ENCODE measurements at regions not wholly inside any gene's neighbourhood (a gene's known extent, or its start where the extent isn't known, plus 50 kb on each side); places are given as distances from the start of the nearest gene placed in this dataset.

GRCh38 chr15:96807361-96807760, 476.9 kb downstream of the NR2F2 start:
- Histone ChIP-seq H3K9me3 (ENCODE audit: control insufficient read depth, insufficient read depth, low read length) (no peaks in the 10 kb centered on the region), H3K4me2 (ENCODE audit: low read length) (no peak overlapping the region), H3F3A (ENCODE audit: control insufficient read depth, insufficient read depth) (no peaks in the 10 kb centered on the region), H3K4me3 (ENCODE audit: low read length) (no peak overlapping the region), H3K27me3 (ENCODE audit: control insufficient read depth, low read length) (no peaks in the 10 kb centered on the region), H4K20me1 (ENCODE audit: control insufficient read depth, insufficient read depth, low read depth, low read length) (no peaks in the 10 kb centered on the region), H3K79me2 (ENCODE audit: control insufficient read depth, low read length) (no peaks in the 10 kb centered on the region), H3K36me3 (ENCODE audit: control insufficient read depth, low read length) (no peaks in the 10 kb centered on the region), H3K4me1 (ENCODE audit: control insufficient read depth, low read length) (no peaks in the 10 kb centered on the region), H3K27ac (ENCODE audit: low read depth, low read length) (no peak overlapping the region), H3K9me2 (replicated peaks; ENCODE audit: control insufficient read depth, low read length) (no peaks in the 10 kb centered on the region)
- TF ChIP-seq EZH2phosphoT487 (IDR thresholded peaks at IDR 0.05; ENCODE audit: borderline replicate concordance, low read length) (no peak), CTCF (IDR thresholded peaks at IDR 0.05; ENCODE audit: low read depth, low read length, poor library complexity, severe bottlenecking) (no peak)

- no peaks in the 10 kb centered on the region for H4K20me1 ChIP-seq (ENCODE audit: control insufficient read depth, insufficient read depth, low read depth, low read length)
- no peaks in the 10 kb centered on the region for H3K27me3 ChIP-seq (ENCODE audit: control insufficient read depth, low read length)
- H3K4me1 ChIP-seq (ENCODE audit: control insufficient read depth, low read length), result no peaks in the 10 kb centered on the region
- no peaks in the 10 kb centered on the region for H3K9me2 ChIP-seq (replicated peaks; ENCODE audit: control insufficient read depth, low read length)
- no peak overlapping the region for H3K4me3 ChIP-seq (ENCODE audit: low read length)
- no peaks in the 10 kb centered on the region for H3K79me2 ChIP-seq (ENCODE audit: control insufficient read depth, low read length)
- H3K36me3 ChIP-seq (ENCODE audit: control insufficient read depth, low read length), result no peaks in the 10 kb centered on the region
- no peak for TF ChIP-seq CTCF (IDR thresholded peaks at IDR 0.05; ENCODE audit: low read depth, low read length, poor library complexity, severe bottlenecking)
- no peak for TF ChIP-seq EZH2phosphoT487 (IDR thresholded peaks at IDR 0.05; ENCODE audit: borderline replicate concordance, low read length)
- H3K27ac ChIP-seq (ENCODE audit: low read depth, low read length), result no peak overlapping the region
- no peak overlapping the region for H3K4me2 ChIP-seq (ENCODE audit: low read length)
- no peaks in the 10 kb centered on the region for H3K9me3 ChIP-seq (ENCODE audit: control insufficient read depth, insufficient read depth, low read length)
- H3F3A ChIP-seq (ENCODE audit: control insufficient read depth, insufficient read depth), result no peaks in the 10 kb centered on the region
These were observed 487.4 kb downstream of the NR2F2 start for GRCh38 chr15:96817900-96818299.

- Histone ChIP-seq H3K4me1 (ENCODE audit: control insufficient read depth, low read length) (no peaks in the 10 kb centered on the region), H3K27ac (ENCODE audit: low read depth, low read length) (no peak overlapping the region), H3K4me3 (ENCODE audit: low read length) (no peak overlapping the region), H4K20me1 (ENCODE audit: control insufficient read depth, insufficient read depth, low read depth, low read length) (no peaks in the 10 kb centered on the region), H3K9me2 (replicated peaks; ENCODE audit: control insufficient read depth, low read length) (no peaks in the 10 kb centered on the region), H3K79me2 (ENCODE audit: control insufficient read depth, low read length) (no peaks in the 10 kb centered on the region), H3K36me3 (ENCODE audit: control insufficient read depth, low read length) (no peaks in the 10 kb centered on the region), H3K4me2 (ENCODE audit: low read length) (no peak overlapping the region), H3K9me3 (ENCODE audit: control insufficient read depth, insufficient read depth, low read length) (no peaks in the 10 kb centered on the region), H3F3A (ENCODE audit: control insufficient read depth, insufficient read depth) (no peaks in the 10 kb centered on the region), H3K27me3 (ENCODE audit: control insufficient read depth, low read length) (no peaks in the 10 kb centered on the region)
- TF ChIP-seq EZH2phosphoT487 (IDR thresholded peaks at IDR 0.05; ENCODE audit: borderline replicate concordance, low read length) (no peak), CTCF (IDR thresholded peaks at IDR 0.05; ENCODE audit: low read depth, low read length, poor library complexity, severe bottlenecking) (no peak)
These were observed 488.4 kb downstream of the NR2F2 start for GRCh38 chr15:96818861-96819260.

DNA sequence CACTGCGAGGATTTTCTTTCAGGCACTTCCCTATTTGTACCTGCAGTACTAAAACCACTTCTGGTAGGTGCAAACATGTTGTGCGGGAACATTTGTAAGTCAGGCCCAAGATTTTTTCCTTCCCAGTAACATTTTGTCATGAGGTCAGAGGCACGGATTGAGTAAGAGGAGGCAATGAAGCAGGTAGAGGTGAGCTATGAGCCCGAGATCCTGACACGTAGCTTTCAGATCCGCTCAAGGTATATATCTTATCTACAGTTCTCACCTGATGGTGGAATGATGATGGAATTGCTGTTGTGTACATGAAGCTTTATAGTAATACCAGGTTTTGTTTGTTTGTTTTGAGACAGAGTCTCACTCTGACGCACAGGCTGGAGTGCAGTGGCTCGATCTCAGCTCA, 497.5 kb downstream of the NR2F2 start:
- Histone ChIP-seq H3K9me2 (replicated peaks; ENCODE audit: control insufficient read depth, low read length) (no peaks in the 10 kb centered on the region), H3K9me3 (ENCODE audit: control insufficient read depth, insufficient read depth, low read length) (no peaks in the 10 kb centered on the region), H3K27ac (ENCODE audit: low read depth, low read length) (no peak overlapping the region), H3K4me3 (ENCODE audit: low read length) (no peak overlapping the region), H4K20me1 (ENCODE audit: control insufficient read depth, insufficient read depth, low read depth, low read length) (no peaks in the 10 kb centered on the region), H3K79me2 (ENCODE audit: control insufficient read depth, low read length) (no peaks in the 10 kb centered on the region), H3K4me1 (ENCODE audit: control insufficient read depth, low read length) (no peaks in the 10 kb centered on the region), H3K36me3 (ENCODE audit: control insufficient read depth, low read length) (no peaks in the 10 kb centered on the region), H3F3A (ENCODE audit: control insufficient read depth, insufficient read depth) (no peaks in the 10 kb centered on the region), H3K4me2 (ENCODE audit: low read length) (no peak overlapping the region), H3K27me3 (ENCODE audit: control insufficient read depth, low read length) (no peaks in the 10 kb centered on the region)
- TF ChIP-seq CTCF (IDR thresholded peaks at IDR 0.05; ENCODE audit: low read depth, low read length, poor library complexity, severe bottlenecking), result no peak
- no peak for TF ChIP-seq EZH2phosphoT487 (IDR thresholded peaks at IDR 0.05; ENCODE audit: borderline replicate concordance, low read length)
